DND-41 (cell line): ENCODE measurements at regions not wholly inside any gene's neighbourhood (a gene's known extent, or its start where the extent isn't known, plus 50 kb on each side); places are given as distances from the start of the nearest gene placed in this dataset.

Experiments
- EZH2 ChIP-seq: IDR thresholded peaks from 3 replicates; pipeline ENCODE4 v1.6.1; 2012; ENCODE audit warnings: borderline replicate concordance, low read depth, mild to moderate bottlenecking, moderate library complexity, low read length, inconsistent platforms; ENCODE audit not compliant: severe bottlenecking
- TF ChIP-seq, protein P1 (sequence below): IDR thresholded peaks from 2 replicates; pipeline ENCODE4 v1.5.1; 2012; ENCODE audit warnings: borderline replicate concordance, low read length, moderate library complexity, mild to moderate bottlenecking; ENCODE audit not compliant: poor library complexity, severe bottlenecking; ENCODE audit errors: extremely low read depth

DNA sequence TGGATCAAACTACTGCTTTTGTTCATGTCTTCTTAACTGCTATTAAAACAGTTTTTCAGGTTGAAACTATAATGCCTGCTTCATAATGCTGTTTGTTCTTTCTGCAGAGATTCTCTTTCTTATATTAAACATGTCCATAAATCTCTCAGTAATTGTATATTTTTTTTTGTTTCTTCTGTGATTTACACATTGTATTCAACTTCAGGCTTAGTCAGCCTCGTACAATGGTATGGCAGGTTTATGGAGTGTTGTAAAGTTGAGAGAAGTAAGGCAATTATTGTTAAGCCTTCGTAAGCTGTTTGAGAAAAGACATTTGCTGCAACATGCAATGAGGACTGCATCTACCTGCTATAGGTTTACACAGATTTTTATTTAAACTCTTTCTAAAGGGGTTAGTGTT lies 977.1 kb downstream of the DIPK2A start:
- TF ChIP-seq, protein P1, sequence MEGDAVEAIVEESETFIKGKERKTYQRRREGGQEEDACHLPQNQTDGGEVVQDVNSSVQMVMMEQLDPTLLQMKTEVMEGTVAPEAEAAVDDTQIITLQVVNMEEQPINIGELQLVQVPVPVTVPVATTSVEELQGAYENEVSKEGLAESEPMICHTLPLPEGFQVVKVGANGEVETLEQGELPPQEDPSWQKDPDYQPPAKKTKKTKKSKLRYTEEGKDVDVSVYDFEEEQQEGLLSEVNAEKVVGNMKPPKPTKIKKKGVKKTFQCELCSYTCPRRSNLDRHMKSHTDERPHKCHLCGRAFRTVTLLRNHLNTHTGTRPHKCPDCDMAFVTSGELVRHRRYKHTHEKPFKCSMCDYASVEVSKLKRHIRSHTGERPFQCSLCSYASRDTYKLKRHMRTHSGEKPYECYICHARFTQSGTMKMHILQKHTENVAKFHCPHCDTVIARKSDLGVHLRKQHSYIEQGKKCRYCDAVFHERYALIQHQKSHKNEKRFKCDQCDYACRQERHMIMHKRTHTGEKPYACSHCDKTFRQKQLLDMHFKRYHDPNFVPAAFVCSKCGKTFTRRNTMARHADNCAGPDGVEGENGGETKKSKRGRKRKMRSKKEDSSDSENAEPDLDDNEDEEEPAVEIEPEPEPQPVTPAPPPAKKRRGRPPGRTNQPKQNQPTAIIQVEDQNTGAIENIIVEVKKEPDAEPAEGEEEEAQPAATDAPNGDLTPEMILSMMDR: no peak
- no peak for TF ChIP-seq EZH2
